ENCODE measurements at regions not wholly inside any gene's neighbourhood (a gene's known extent, or its start where the extent isn't known, plus 50 kb on each side); places are given as distances from the start of the nearest gene placed in this dataset.

DNA sequence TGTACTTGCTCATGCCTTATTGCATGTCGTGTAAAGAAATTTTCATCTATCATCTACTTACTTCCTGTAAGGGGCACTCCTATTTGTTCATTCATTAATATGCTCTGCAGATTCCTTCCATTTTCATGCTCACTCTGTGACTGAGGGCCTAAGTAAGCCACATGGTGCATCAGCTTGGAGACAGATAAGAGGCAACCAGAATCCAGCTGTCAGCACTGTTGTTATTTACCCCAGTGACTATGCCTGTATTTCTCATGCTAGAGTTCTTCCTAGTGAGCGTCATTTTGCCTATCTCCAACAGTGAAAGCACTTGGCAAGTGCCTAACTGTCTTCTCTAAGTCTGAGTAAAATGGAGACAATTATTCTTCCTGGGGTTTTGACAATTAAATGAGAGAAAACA lies 124.8 kb upstream of the ABI3BP start:
- TF ChIP-seq, protein P1, sequence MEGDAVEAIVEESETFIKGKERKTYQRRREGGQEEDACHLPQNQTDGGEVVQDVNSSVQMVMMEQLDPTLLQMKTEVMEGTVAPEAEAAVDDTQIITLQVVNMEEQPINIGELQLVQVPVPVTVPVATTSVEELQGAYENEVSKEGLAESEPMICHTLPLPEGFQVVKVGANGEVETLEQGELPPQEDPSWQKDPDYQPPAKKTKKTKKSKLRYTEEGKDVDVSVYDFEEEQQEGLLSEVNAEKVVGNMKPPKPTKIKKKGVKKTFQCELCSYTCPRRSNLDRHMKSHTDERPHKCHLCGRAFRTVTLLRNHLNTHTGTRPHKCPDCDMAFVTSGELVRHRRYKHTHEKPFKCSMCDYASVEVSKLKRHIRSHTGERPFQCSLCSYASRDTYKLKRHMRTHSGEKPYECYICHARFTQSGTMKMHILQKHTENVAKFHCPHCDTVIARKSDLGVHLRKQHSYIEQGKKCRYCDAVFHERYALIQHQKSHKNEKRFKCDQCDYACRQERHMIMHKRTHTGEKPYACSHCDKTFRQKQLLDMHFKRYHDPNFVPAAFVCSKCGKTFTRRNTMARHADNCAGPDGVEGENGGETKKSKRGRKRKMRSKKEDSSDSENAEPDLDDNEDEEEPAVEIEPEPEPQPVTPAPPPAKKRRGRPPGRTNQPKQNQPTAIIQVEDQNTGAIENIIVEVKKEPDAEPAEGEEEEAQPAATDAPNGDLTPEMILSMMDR (IDR thresholded peaks at IDR 0.05; ENCODE audit: low read length), result no peak
- no peak for TF ChIP-seq EZH2phosphoT487 (IDR thresholded peaks at IDR 0.05; ENCODE audit: low read length)

Measured in MM.1S (cell line).